Osteocyte (in vitro differentiated cells): ENCODE measurements at regions not wholly inside any gene's neighbourhood (a gene's known extent, or its start where the extent isn't known, plus 50 kb on each side); places are given as distances from the start of the nearest gene placed in this dataset.

Experiments
- DNase-seq: peaks from one replicate; pipeline ENCODE4 v3.0.0; 2021; ENCODE audit warnings: mixed read lengths; ENCODE audit not compliant: unreplicated experiment; ENCODE audit errors: extremely low spot score
- H3K27ac Mint-ChIP-seq: one replicate; pipeline ENCODE4 v1.8.0; 2021; ENCODE audit warnings: mild to moderate bottlenecking, mixed read lengths; ENCODE audit not compliant: unreplicated experiment
- H3K27me3 Mint-ChIP-seq: one replicate; pipeline ENCODE4 v1.8.0; 2021; ENCODE audit warnings: mixed read lengths; ENCODE audit not compliant: unreplicated experiment
- H3K36me3 Mint-ChIP-seq: one replicate; pipeline ENCODE4 v1.8.0; 2021; ENCODE audit warnings: mixed read lengths; ENCODE audit not compliant: unreplicated experiment
- H3K4me1 Mint-ChIP-seq: one replicate; pipeline ENCODE4 v1.8.0; 2021; ENCODE audit warnings: mixed read lengths; ENCODE audit not compliant: unreplicated experiment
- H3K4me3 Mint-ChIP-seq: one replicate; pipeline ENCODE4 v1.8.0; 2021; ENCODE audit warnings: mild to moderate bottlenecking, moderate library complexity, mixed read lengths; ENCODE audit not compliant: unreplicated experiment
- H3K9me3 Mint-ChIP-seq: one replicate; pipeline ENCODE4 v1.8.0; 2021; ENCODE audit warnings: mixed read lengths; ENCODE audit not compliant: unreplicated experiment
- CTCF ChIP-seq: fragments of 200-600 bp; sonication (generic); IDR thresholded peaks from 2 replicates; pipeline ENCODE4 v1.5.0; 2021; ENCODE audit warnings: antibody characterized with exemption, mild to moderate bottlenecking, moderate library complexity

GRCh38 chrX:39479856-39480255, 617.9 kb downstream of the BCOR start:
- no peak for TF ChIP-seq CTCF
- DNase-seq = no peak
- H3K9me3 Mint-ChIP-seq = no peaks in the 10 kb centered on the region
- no peak overlapping the region for H3K27ac Mint-ChIP-seq
- H3K4me3 Mint-ChIP-seq = no peak overlapping the region
- H3K27me3 Mint-ChIP-seq = peaks cover 9% of the 10 kb centered on the region
- H3K4me1 Mint-ChIP-seq = peaks cover 5% of the 10 kb centered on the region
- H3K36me3 Mint-ChIP-seq = no peaks in the 10 kb centered on the region

- peaks cover 9% of the 10 kb centered on the region for H3K27me3 Mint-ChIP-seq
- no peaks in the 10 kb centered on the region for H3K36me3 Mint-ChIP-seq
- no peak for DNase-seq
- H3K27ac Mint-ChIP-seq = no peak overlapping the region
- peaks cover 7% of the 10 kb centered on the region for H3K4me1 Mint-ChIP-seq
- no peak overlapping the region for H3K4me3 Mint-ChIP-seq
- TF ChIP-seq CTCF = no peak
- H3K9me3 Mint-ChIP-seq = no peaks in the 10 kb centered on the region
These were observed 616.8 kb downstream of the BCOR start for GRCh38 chrX:39480963-39481362.

- peaks cover 5% of the 10 kb centered on the region for H3K27me3 Mint-ChIP-seq
- peaks cover 7% of the 10 kb centered on the region for H3K4me1 Mint-ChIP-seq
- no peaks in the 10 kb centered on the region for H3K9me3 Mint-ChIP-seq
- H3K36me3 Mint-ChIP-seq = no peaks in the 10 kb centered on the region
- no peak for DNase-seq
- no peak for TF ChIP-seq CTCF
- no peak overlapping the region for H3K27ac Mint-ChIP-seq
- no peak overlapping the region for H3K4me3 Mint-ChIP-seq
These were observed 616.1 kb downstream of the BCOR start for GRCh38 chrX:39481621-39482020.

GRCh38 chrX:39484159-39485068, 613.3 kb downstream of the BCOR start:
- Mint-ChIP-seq H3K36me3 (no peaks in the 10 kb centered on the region), H3K4me1 (peaks cover 5% of the 10 kb centered on the region), H3K9me3 (no peaks in the 10 kb centered on the region)

More at GRCh38 chrX:39484159-39485068, 613.3 kb downstream of the BCOR start:
- no peak for DNase-seq
- Mint-ChIP-seq H3K27ac (no peak overlapping the region), H3K4me3 (no peak overlapping the region), H3K27me3 (peaks cover 9% of the 10 kb centered on the region)
- no peak for TF ChIP-seq CTCF
